Breast epithelium (tissue), 3 donors: ENCODE measurements at regions not wholly inside any gene's neighbourhood (a gene's known extent, or its start where the extent isn't known, plus 50 kb on each side); places are given as distances from the start of the nearest gene placed in this dataset.

Experiments used
- CTCF ChIP-seq, 3 donors: fragments of 450-650 bp; IDR thresholded peaks; one replicate each; pipeline ENCODE4 v1.5.1; 2016 to 2017; ENCODE audit warnings: antibody characterized with exemption in 3 of 3, mild to moderate bottlenecking in 3 of 3, moderate library complexity in 3 of 3
- POLR2A ChIP-seq: fragments of 450-650 bp; IDR thresholded peaks from one replicate; pipeline ENCODE4 v1.6.1; 2016; ENCODE audit warnings: antibody characterized with exemption, mild to moderate bottlenecking, moderate library complexity
- POLR2AphosphoS5 ChIP-seq, 3 donors: sonication (generic); formaldehyde crosslinking; IDR thresholded peaks; one replicate each; pipeline ENCODE4 v1.6.1; 2017; ENCODE audit warnings: antibody characterized with exemption in 3 of 3

- TF ChIP-seq POLR2AphosphoS5 (IDR thresholded peaks at IDR 0.05) (no peak), POLR2A (no peak), CTCF (IDR thresholded peaks at IDR 0.05) (no peak)
Observed at GRCh38 chr2:31660812-31661335, 80.1 kb upstream of the SRD5A2 start.
